ENCODE measurements at regions not wholly inside any gene's neighbourhood (a gene's known extent, or its start where the extent isn't known, plus 50 kb on each side); places are given as distances from the start of the nearest gene placed in this dataset.

GRCh38 chr2:129925381-129925780 lies 54.1 kb upstream of the RAB6C start:
- DNase-seq (ENCODE audit: low spot score, unreplicated experiment) = no peak
- H3K4me3 Mint-ChIP-seq (ENCODE audit: low read depth) = no peak overlapping the region

DNA sequence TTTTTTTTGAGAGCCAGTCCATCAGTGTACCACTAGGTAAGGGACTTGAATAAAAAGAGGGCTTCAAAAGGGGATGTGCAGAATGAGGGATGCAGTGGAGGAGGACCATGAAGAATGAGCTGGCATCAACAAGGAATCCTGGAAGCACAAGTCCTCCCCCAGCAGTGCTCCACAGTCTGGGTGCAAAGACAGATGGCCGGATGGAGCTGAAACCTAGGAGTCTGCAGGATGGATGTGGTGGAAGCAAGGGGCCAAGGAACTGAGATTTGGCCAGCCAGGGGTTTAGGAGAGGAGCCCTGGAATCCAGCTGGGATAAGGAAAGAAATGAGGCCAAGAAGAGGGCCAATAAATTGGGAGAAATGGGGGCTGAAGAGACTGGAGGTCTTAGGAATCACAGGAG lies 51.8 kb upstream of the RAB6C start:
- Mint-ChIP-seq H3K27me3 (peaks cover 17% of the 10 kb centered on the region), H3K9me3 (ENCODE audit: low read depth) (no peaks in the 10 kb centered on the region), H3K4me3 (ENCODE audit: low read depth) (no peak overlapping the region), H3K4me1 (ENCODE audit: low read depth) (peaks cover 4% of the 10 kb centered on the region), H3K36me3 (ENCODE audit: insufficient read depth) (no peaks in the 10 kb centered on the region), H3K27ac (no peak overlapping the region)
- TF ChIP-seq CTCF (IDR thresholded peaks at IDR 0.05; ENCODE audit: unreplicated experiment) = no peak
- no peak for DNase-seq (ENCODE audit: low spot score, unreplicated experiment)

More at GRCh38 chr2:129925381-129925780, 54.1 kb upstream of the RAB6C start:
- H3K36me3 Mint-ChIP-seq (ENCODE audit: insufficient read depth) = no peaks in the 10 kb centered on the region
- peaks cover 21% of the 10 kb centered on the region for H3K27me3 Mint-ChIP-seq
- TF ChIP-seq CTCF (IDR thresholded peaks at IDR 0.05; ENCODE audit: unreplicated experiment) = no peak
- H3K4me1 Mint-ChIP-seq (ENCODE audit: low read depth) = peaks cover 6% of the 10 kb centered on the region
- no peak overlapping the region for H3K27ac Mint-ChIP-seq
- no peaks in the 10 kb centered on the region for H3K9me3 Mint-ChIP-seq (ENCODE audit: low read depth)

DNA sequence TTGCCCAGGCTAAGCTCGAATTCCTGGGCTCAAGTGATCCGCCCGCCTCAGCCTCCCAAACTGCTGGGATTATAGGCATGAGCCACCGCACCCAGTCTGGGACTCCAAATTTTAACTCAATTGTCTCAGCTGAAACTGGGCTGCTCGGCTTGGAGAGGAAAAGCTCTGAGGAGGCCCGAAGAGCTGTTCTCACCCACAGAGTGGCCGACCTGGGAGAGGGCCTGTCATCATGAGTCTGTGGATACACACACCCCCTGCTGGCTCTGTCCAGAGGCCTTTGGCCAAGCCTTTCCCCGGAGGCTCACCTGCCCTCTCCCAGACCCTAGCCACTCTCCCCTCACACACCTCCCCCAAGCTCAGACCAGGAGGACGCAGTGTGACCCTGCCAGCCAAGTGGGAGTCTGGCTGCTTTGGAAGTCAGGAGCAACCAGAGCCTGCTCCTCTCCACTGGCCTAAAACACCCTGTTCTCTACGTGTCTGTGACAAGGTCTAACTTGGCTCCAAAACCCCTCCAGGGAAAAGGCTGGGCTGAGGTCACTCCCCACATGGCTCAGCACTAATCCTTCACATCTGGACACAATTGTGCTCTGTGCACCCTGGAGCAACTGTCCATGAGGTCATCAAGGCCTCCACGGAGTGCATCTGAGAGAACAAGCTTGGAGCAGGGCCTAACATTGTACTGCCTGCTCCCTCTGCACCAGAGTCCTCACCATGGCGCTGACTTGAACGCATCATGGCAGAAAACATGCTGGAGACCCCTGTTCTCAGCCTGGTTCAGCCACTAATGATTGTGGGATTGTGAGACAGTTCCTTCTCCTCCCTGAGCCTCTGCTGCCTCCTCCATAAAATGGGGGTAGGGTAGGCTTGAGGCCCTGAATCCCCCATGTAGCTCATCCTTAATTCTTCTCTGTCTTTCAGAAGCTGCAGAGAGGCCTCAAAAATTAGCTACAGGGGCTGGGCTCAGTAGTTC lies 49.9 kb upstream of the RAB6C start:
- Mint-ChIP-seq H3K36me3 (ENCODE audit: insufficient read depth) (no peaks in the 10 kb centered on the region), H3K4me1 (ENCODE audit: low read depth) (peaks cover 2% of the 10 kb centered on the region), H3K27ac (no peak overlapping the region), H3K4me3 (ENCODE audit: low read depth) (no peak overlapping the region), H3K27me3 (peaks cover 33% of the 10 kb centered on the region), H3K9me3 (ENCODE audit: low read depth) (no peaks in the 10 kb centered on the region)
- TF ChIP-seq CTCF (IDR thresholded peaks at IDR 0.05; ENCODE audit: unreplicated experiment) = no peak
- DNase-seq (ENCODE audit: low spot score, unreplicated experiment) = no peak
